SK-N-SH (cell line): ENCODE measurements at regions not wholly inside any gene's neighbourhood (a gene's known extent, or its start where the extent isn't known, plus 50 kb on each side); places are given as distances from the start of the nearest gene placed in this dataset.

Experiments
- CTCF ChIA-PET: fragments of 300-600, 350-600 bp; formaldehyde crosslinking; extraction: SDS; loops from one replicate; lab custom pipeline; 2021; lab: Yijun Ruan, JAX
- POLR2A ChIA-PET: fragments of 350-600 bp; sonication (Branson Sonifier 250); formaldehyde crosslinking; extraction: SDS; loops from one replicate; lab custom pipeline; 2020; ENCODE audit warnings: antibody characterized with exemption, inconsistent platforms; lab: Yijun Ruan, JAX
- DNase-seq: peaks from one replicate; pipeline ENCODE4 v3.0.0; 2012
- H2AFZ ChIP-seq: fragments of 200-600 bp; sonication (generic); 2 replicates; pipeline ENCODE4 v1.8.1; 2016; ENCODE audit warnings: antibody characterized with exemption, mild to moderate bottlenecking, low read depth
- H3F3A ChIP-seq: fragments of 200-600 bp; sonication (generic); replicated peaks from 2 replicates; pipeline ENCODE3; 2016; ENCODE audit warnings: antibody characterized with exemption, mild to moderate bottlenecking; ENCODE audit not compliant: insufficient read depth
- H3K27ac ChIP-seq, 2 experiments: fragments of 200-500 bp in 1 of 2; fragments of 200-600 bp in 1 of 2; sonication (Bioruptor generic) in 1 of 2; sonication (generic), shearing (Covaris generic) in 1 of 2; 2 replicates each; pipeline versions ENCODE4 v1.5.1 to v1.6.1; 2014 to 2016; ENCODE audit warnings: low read depth in 2 of 2, inconsistent platforms in 1 of 2, low read length in 1 of 2, mild to moderate bottlenecking in 1 of 2, mixed read lengths in 1 of 2
- H3K27me3 ChIP-seq: fragments of 200-600 bp; sonication (generic), shearing (Covaris generic); 2 replicates; pipeline ENCODE4 v1.6.1; 2016; ENCODE audit warnings: mixed run types; ENCODE audit not compliant: insufficient read depth
- H3K36me3 ChIP-seq, 2 experiments: fragments of 200-500 bp in 1 of 2; fragments of 200-600 bp in 1 of 2; sonication (Bioruptor generic) in 1 of 2; sonication (generic) in 1 of 2; replicated peaks in 1 of 2; 2 replicates each; pipeline versions ENCODE3 to v1.5.1; 2014 to 2016; ENCODE audit warnings: low read length in 1 of 2, mild to moderate bottlenecking in 1 of 2; ENCODE audit not compliant: insufficient read depth in 2 of 2, control insufficient read depth in 1 of 2
- H3K4me1 ChIP-seq, 2 experiments: fragments of 200-500 bp in 1 of 2; fragments of 200-600 bp in 1 of 2; sonication (Bioruptor generic) in 1 of 2; sonication (generic), shearing (Covaris generic) in 1 of 2; 2 replicates each; pipeline versions ENCODE4 v1.5.1 to v1.6.1; 2014 to 2016; ENCODE audit warnings: low read depth in 1 of 2, low read length in 1 of 2, mixed run types in 1 of 2; ENCODE audit not compliant: insufficient read depth in 2 of 2, control insufficient read depth in 1 of 2
- H3K4me2 ChIP-seq: fragments of 200-600 bp; sonication (generic), shearing (Covaris generic); 2 replicates; pipeline ENCODE4 v1.6.1; 2017; ENCODE audit warnings: mixed run types
- H3K4me3 ChIP-seq, 2 experiments: fragments of 200-500 bp in 1 of 2; fragments of 200-600 bp in 1 of 2; sonication (Bioruptor generic) in 1 of 2; sonication (generic), shearing (Covaris generic) in 1 of 2; 2 replicates each; pipeline versions ENCODE4 v1.5.1 to v1.8.1; 2014 to 2016; ENCODE audit warnings: low read depth in 2 of 2, inconsistent platforms in 1 of 2, low read length in 1 of 2, mild to moderate bottlenecking in 1 of 2, mixed read lengths in 1 of 2, moderate library complexity in 1 of 2
- H3K79me2 ChIP-seq: fragments of 200-600 bp; sonication (generic); 2 replicates; pipeline ENCODE4 v1.8.1; 2017; ENCODE audit warnings: mild to moderate bottlenecking; ENCODE audit not compliant: insufficient read depth
- H3K9ac ChIP-seq: fragments of 200-600 bp; sonication (generic); 2 replicates; pipeline ENCODE4 v1.6.1; 2017; ENCODE audit warnings: mixed run types
- H3K9me2 ChIP-seq: fragments of 200-600 bp; sonication (generic); 2 replicates; pipeline ENCODE4 v1.6.1; 2017; ENCODE audit warnings: mixed run types
- H3K9me3 ChIP-seq: fragments of 200-600 bp; sonication (generic); 2 replicates; pipeline ENCODE4 v1.6.1; 2017; ENCODE audit warnings: mixed run types, mild to moderate bottlenecking, moderate library complexity
- H4K20me1 ChIP-seq: fragments of 200-600 bp; sonication (generic); 2 replicates; pipeline ENCODE4 v1.6.1; 2017; ENCODE audit warnings: mild to moderate bottlenecking, mixed run types; ENCODE audit not compliant: insufficient read depth
- FOSL2 ChIP-seq: IDR thresholded peaks from 2 replicates; pipeline ENCODE4 v1.4.0; 2012; ENCODE audit warnings: low read depth, mild to moderate bottlenecking, moderate library complexity, borderline replicate concordance
- FOXJ3 ChIP-seq: sonication (generic); formaldehyde crosslinking; IDR thresholded peaks from 2 replicates; pipeline ENCODE4 v1.5.1; 2020; ENCODE audit warnings: mild to moderate bottlenecking, missing genetic modification reagents
- FOXM1 ChIP-seq: IDR thresholded peaks from 2 replicates; pipeline ENCODE4 v1.4.0; 2012; ENCODE audit warnings: low read depth, mild to moderate bottlenecking
- GABPA ChIP-seq: IDR thresholded peaks from 2 replicates; pipeline ENCODE4 v1.4.0; 2012; ENCODE audit warnings: low read depth, mild to moderate bottlenecking
- PBX3 ChIP-seq: IDR thresholded peaks from 2 replicates; pipeline ENCODE4; 2012
- RAD21 ChIP-seq: IDR thresholded peaks from 2 replicates; pipeline ENCODE4 v1.6.1; 2012; ENCODE audit warnings: mild to moderate bottlenecking, low read length
- REST ChIP-seq: IDR thresholded peaks from 2 replicates; pipeline ENCODE4 v1.6.1; 2012; ENCODE audit warnings: mild to moderate bottlenecking, low read depth, low read length, moderate library complexity
- RFX5 ChIP-seq: IDR thresholded peaks from 2 replicates; pipeline ENCODE4 v1.6.1; 2012; ENCODE audit warnings: mild to moderate bottlenecking, improper control_type of control experiment, low read length
- RXRA ChIP-seq: IDR thresholded peaks from 2 replicates; pipeline ENCODE4 v1.4.0; 2012; ENCODE audit warnings: low read depth, mild to moderate bottlenecking, borderline replicate concordance
- SIN3A ChIP-seq: IDR thresholded peaks from 2 replicates; pipeline ENCODE4 v1.6.1; 2012; ENCODE audit warnings: low read depth, mild to moderate bottlenecking, low read length, moderate library complexity, borderline replicate concordance
- TAF1 ChIP-seq: IDR thresholded peaks from 2 replicates; pipeline ENCODE4 v1.6.1; 2012; ENCODE audit warnings: low read depth, mild to moderate bottlenecking, low read length, moderate library complexity, borderline replicate concordance
- TCF12 ChIP-seq: IDR thresholded peaks from 2 replicates; pipeline ENCODE4 v1.4.0; 2012
- YY1 ChIP-seq: IDR thresholded peaks from 2 replicates; pipeline ENCODE4 v1.4.0; 2012; ENCODE audit warnings: low read depth, mild to moderate bottlenecking
- WGBS: methylation state at CpG from one replicate; pipeline ENCODE4 v1.1.6; 2017; ENCODE audit warnings: low lambda C conversion rate; 5-methylcytosine and 5-hydroxymethylcytosine counted together
- TF ChIP-seq, protein P1 (sequence below): fragments of 150-350 bp; IDR thresholded peaks from 2 replicates; pipeline ENCODE4 v1.6.1; 2016; ENCODE audit warnings: mild to moderate bottlenecking, low read depth, low read length
- TF ChIP-seq, protein P2 (sequence below): IDR thresholded peaks from 2 replicates; pipeline ENCODE4 v1.4.0; 2012; ENCODE audit warnings: low read depth
- TF ChIP-seq, protein P3 (sequence below): fragments of 150-350 bp; IDR thresholded peaks from 2 replicates; pipeline ENCODE4 v1.6.1; 2017; ENCODE audit warnings: antibody characterized with exemption, low read length, low read depth, borderline replicate concordance

GRCh38 chr9:2243666-2244555, 228.8 kb downstream of the SMARCA2 start:
- H3K4me3 ChIP-seq = no peak overlapping the region
- H3K9me3 ChIP-seq = no peaks in the 10 kb centered on the region
- no peak for DNase-seq
- H4K20me1 ChIP-seq = no peaks in the 10 kb centered on the region
- ChIA-PET CTCF (interaction anchor here (1.2 kb wide), 1 partner anchor 11 kb away, joined by 5 read pairs; no protein-coding TSS in a partner anchor), POLR2A (no interaction called here)
- TF ChIP-seq TCF12 (no peak), RAD21 (no peak), RFX5 (no peak), GABPA (no peak), FOXM1 (no peak), RXRA (no peak), FOSL2 (no peak), REST (no peak), SIN3A (no peak), TAF1 (no peak), PBX3 (no peak), YY1 (no peak), FOXJ3 (CRISPR knock-in tag) (no peak)
- TF ChIP-seq, protein P1, sequence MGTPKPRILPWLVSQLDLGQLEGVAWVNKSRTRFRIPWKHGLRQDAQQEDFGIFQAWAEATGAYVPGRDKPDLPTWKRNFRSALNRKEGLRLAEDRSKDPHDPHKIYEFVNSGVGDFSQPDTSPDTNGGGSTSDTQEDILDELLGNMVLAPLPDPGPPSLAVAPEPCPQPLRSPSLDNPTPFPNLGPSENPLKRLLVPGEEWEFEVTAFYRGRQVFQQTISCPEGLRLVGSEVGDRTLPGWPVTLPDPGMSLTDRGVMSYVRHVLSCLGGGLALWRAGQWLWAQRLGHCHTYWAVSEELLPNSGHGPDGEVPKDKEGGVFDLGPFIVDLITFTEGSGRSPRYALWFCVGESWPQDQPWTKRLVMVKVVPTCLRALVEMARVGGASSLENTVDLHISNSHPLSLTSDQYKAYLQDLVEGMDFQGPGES = no peak
- TF ChIP-seq, protein P2, sequence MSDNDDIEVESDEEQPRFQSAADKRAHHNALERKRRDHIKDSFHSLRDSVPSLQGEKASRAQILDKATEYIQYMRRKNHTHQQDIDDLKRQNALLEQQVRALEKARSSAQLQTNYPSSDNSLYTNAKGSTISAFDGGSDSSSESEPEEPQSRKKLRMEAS = no peak
- TF ChIP-seq, protein P3, sequence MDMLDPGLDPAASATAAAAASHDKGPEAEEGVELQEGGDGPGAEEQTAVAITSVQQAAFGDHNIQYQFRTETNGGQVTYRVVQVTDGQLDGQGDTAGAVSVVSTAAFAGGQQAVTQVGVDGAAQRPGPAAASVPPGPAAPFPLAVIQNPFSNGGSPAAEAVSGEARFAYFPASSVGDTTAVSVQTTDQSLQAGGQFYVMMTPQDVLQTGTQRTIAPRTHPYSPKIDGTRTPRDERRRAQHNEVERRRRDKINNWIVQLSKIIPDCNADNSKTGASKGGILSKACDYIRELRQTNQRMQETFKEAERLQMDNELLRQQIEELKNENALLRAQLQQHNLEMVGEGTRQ = no peak
- WGBS = 64% methylated on average over 7 of the region's 7 CpGs
- no peaks in the 10 kb centered on the region for H3F3A ChIP-seq
- H3K27ac ChIP-seq = no peak overlapping the region
- no peak overlapping the region for H3K9ac ChIP-seq
- H3K79me2 ChIP-seq = no peaks in the 10 kb centered on the region
- no peak overlapping the region for H2AFZ ChIP-seq
- no peaks in the 10 kb centered on the region for H3K36me3 ChIP-seq
- H3K4me1 ChIP-seq = peaks cover 0 to 12% of the 10 kb centered on the region in 2 experiments; a peak in 1 of 4 replicates
- no peaks in the 10 kb centered on the region for H3K27me3 ChIP-seq
- no peaks in the 10 kb centered on the region for H3K9me2 ChIP-seq
- H3K4me2 ChIP-seq = no peak overlapping the region
